ENCODE measurements at regions not wholly inside any gene's neighbourhood (a gene's known extent, or its start where the extent isn't known, plus 50 kb on each side); places are given as distances from the start of the nearest gene placed in this dataset.

- 69 to 86% (median 79%) methylated on average over 8 of the region's 8 CpGs for WGBS, 5 donors
- intact Hi-C loops (cut with DNase I; ENCODE audit: low total_unique reads), result no loop called here
- TF ChIP-seq EP300 (IDR thresholded peaks at IDR 0.05) (peak; percentile 96), POLR2AphosphoS5 (IDR thresholded peaks at IDR 0.05) (peak; percentile 52 to 69 (median 60)), POLR2A (IDR thresholded peaks at IDR 0.05) (no peak), CTCF (IDR thresholded peaks at IDR 0.05) (no peak)
- no peaks in the 10 kb centered on the region for H3K36me3 ChIP-seq
- no peaks in the 10 kb centered on the region for H3K27me3 ChIP-seq
- no peak for DNase-seq
- peak overlapping the region in 1 of 5 donors; percentile 56 for H3K27ac ChIP-seq
- no peak overlapping the region for H3K4me3 ChIP-seq
- H3K9me3 ChIP-seq, result no peaks in the 10 kb centered on the region
- H3K4me1 ChIP-seq, result peaks cover 0 to 6% (median 0%) of the 10 kb centered on the region in 4 donors
Observed at GRCh38 chr4:184320631-184321030, 103.0 kb upstream of the ENPP6 start.

GRCh38 chr4:184318852-184319251, 101.2 kb upstream of the ENPP6 start:
- intact Hi-C loops (cut with DNase I; ENCODE audit: low total_unique reads), result no loop called here
- no peak for DNase-seq
- Histone ChIP-seq H3K9me3 (no peaks in the 10 kb centered on the region), H3K27me3 (no peaks in the 10 kb centered on the region), H3K4me3 (no peak overlapping the region), H3K27ac (no peak overlapping the region), H3K36me3 (no peaks in the 10 kb centered on the region), H3K4me1 (peaks cover 0 to 8% (median 0%) of the 10 kb centered on the region in 4 donors)
- TF ChIP-seq POLR2A (IDR thresholded peaks at IDR 0.05), result no peak
- no peak for TF ChIP-seq EP300 (IDR thresholded peaks at IDR 0.05)
- no peak for TF ChIP-seq POLR2AphosphoS5 (IDR thresholded peaks at IDR 0.05)
- no peak for TF ChIP-seq CTCF (IDR thresholded peaks at IDR 0.05)
- 90 to 97% (median 93%) methylated on average over 8 of the region's 8 CpGs for WGBS, 5 donors

- H3K4me3 ChIP-seq, result no peak overlapping the region
- no peaks in the 10 kb centered on the region for H3K27me3 ChIP-seq
- 76 to 83% (median 79%) methylated on average over 14 of the region's 14 CpGs for WGBS, 5 donors
- H3K27ac ChIP-seq, result no peak overlapping the region
- H3K4me1 ChIP-seq, result peaks cover 0 to 10% (median 0%) of the 10 kb centered on the region in 4 donors
- H3K36me3 ChIP-seq, result no peaks in the 10 kb centered on the region
- no peak for TF ChIP-seq POLR2A (IDR thresholded peaks at IDR 0.05)
- TF ChIP-seq POLR2AphosphoS5 (IDR thresholded peaks at IDR 0.05), result no peak
- no peak for TF ChIP-seq CTCF (IDR thresholded peaks at IDR 0.05)
- no peak for TF ChIP-seq EP300 (IDR thresholded peaks at IDR 0.05)
- intact Hi-C loops (cut with DNase I; ENCODE audit: low total_unique reads), result no loop called here
- no peak for DNase-seq
- H3K9me3 ChIP-seq, result no peaks in the 10 kb centered on the region
Observed at GRCh38 chr4:184317234-184317918, 99.7 kb upstream of the ENPP6 start.

GRCh38 chr4:184316821-184317220, 99.1 kb upstream of the ENPP6 start:
- Histone ChIP-seq H3K27me3 (no peaks in the 10 kb centered on the region), H3K27ac (no peak overlapping the region), H3K4me1 (peaks cover 0 to 10% (median 0%) of the 10 kb centered on the region in 4 donors), H3K4me3 (no peak overlapping the region), H3K9me3 (no peaks in the 10 kb centered on the region), H3K36me3 (no peaks in the 10 kb centered on the region)
- intact Hi-C loops (cut with DNase I; ENCODE audit: low total_unique reads), result no loop called here
- WGBS, 5 donors, result 87 to 92% (median 89%) methylated on average over 10 of the region's 10 CpGs
- DNase-seq, result no peak
- no peak for TF ChIP-seq POLR2AphosphoS5 (IDR thresholded peaks at IDR 0.05)

GRCh38 chr4:184315675-184316359, 98.1 kb upstream of the ENPP6 start:
- Histone ChIP-seq H3K27ac (no peak overlapping the region), H3K4me3 (no peak overlapping the region), H3K9me3 (no peaks in the 10 kb centered on the region), H3K27me3 (no peaks in the 10 kb centered on the region), H3K36me3 (no peaks in the 10 kb centered on the region), H3K4me1 (peaks cover 0 to 18% (median 5%) of the 10 kb centered on the region in 4 donors)
- 93 to 98% (median 96%) methylated on average over 8 of the region's 8 CpGs for WGBS, 5 donors
- no peak for TF ChIP-seq POLR2AphosphoS5 (IDR thresholded peaks at IDR 0.05)
- no peak for TF ChIP-seq EP300 (IDR thresholded peaks at IDR 0.05)
- no peak for TF ChIP-seq CTCF (IDR thresholded peaks at IDR 0.05)
- no peak for TF ChIP-seq POLR2A (IDR thresholded peaks at IDR 0.05)
- no peak for DNase-seq
- intact Hi-C loops (cut with DNase I; ENCODE audit: low total_unique reads), result no loop called here
